HCT116 (cell line): ENCODE measurements at regions not wholly inside any gene's neighbourhood (a gene's known extent, or its start where the extent isn't known, plus 50 kb on each side); places are given as distances from the start of the nearest gene placed in this dataset.
A peak's percentile ranks its signal among the peaks of the same experiment; 100 is the strongest.

Experiments used
- ATAC-seq: fragments of 200-7000 bp; cut with Tn5 transposase; 2 replicates; pipeline ENCODE4 v1.9.1; 2020; ENCODE audit warnings: mild to moderate bottlenecking, moderate library complexity
- BruUV-seq: library from RNA; stranded (reverse); fragments of 400-500 nt; replicated peaks from 2 replicates; lab custom pipeline; 2021; lab: Mats Ljungman, UMichigan
- CTCF ChIA-PET: fragments of 300-600 bp; sonication (Branson Sonifier 250); formaldehyde crosslinking; loops from one replicate; lab custom pipeline; 2021; ENCODE audit warnings: antibody characterized with exemption; lab: Charles Lee
- POLR2A ChIA-PET: fragments of 300-600, 350-600 bp; sonication (Branson Sonifier 250); formaldehyde crosslinking; loops from one replicate; lab custom pipeline; 2021; ENCODE audit warnings: antibody characterized with exemption; lab: Charles Lee
- RAD21 ChIA-PET, 2 experiments: fragments of 300-600 bp; sonication (Branson Sonifier 250); formaldehyde crosslinking; loops; one replicate each; lab custom pipeline; 2023; ENCODE audit warnings: low total read pairs in 2 of 2; ENCODE audit not compliant: uncharacterized antibody in 2 of 2, unreplicated experiment in 2 of 2, low non-redundant PET in 1 of 2; lab: Charles Lee
- DNase-seq: peaks from one replicate; pipeline ENCODE4 v3.0.0-alpha.2; 2010; ENCODE audit warnings: low read depth, low spot score
- H2AFZ ChIP-seq: fragments of 200-600 bp; shearing (Covaris generic), sonication (generic); 2 replicates; pipeline ENCODE4 v1.6.1; 2017; ENCODE audit warnings: low read depth, mixed run types, mixed read lengths, antibody characterized with exemption, low read length; ENCODE audit not compliant: poor library complexity, severe bottlenecking
- H3K27ac ChIP-seq: 2 replicates; pipeline ENCODE4 v1.5.1; 2012; ENCODE audit warnings: low read depth, low read length
- H3K27me3 ChIP-seq: fragments of 200-600 bp; sonication (generic); 2 replicates; pipeline ENCODE4 v1.6.1; 2016; ENCODE audit warnings: mixed run types, low read length, mixed read lengths; ENCODE audit not compliant: insufficient read depth
- H3K36me3 ChIP-seq, 2 experiments: fragments of 200-500 bp in 1 of 2; fragments of 200-600 bp in 1 of 2; sonication (Bioruptor generic) in 1 of 2; sonication (generic) in 1 of 2; 2 replicates each; pipeline versions ENCODE4 v1.5.1 to v1.6.1; 2014 to 2016; ENCODE audit warnings: low read length in 2 of 2, inconsistent platforms in 1 of 2, mixed read lengths in 1 of 2, mixed run types in 1 of 2; ENCODE audit not compliant: insufficient read depth in 2 of 2, control insufficient read depth in 1 of 2
- H3K4me1 ChIP-seq, 2 experiments: fragments of 200-600 bp in 1 of 2; sonication (generic) in 1 of 2; 2 replicates each; pipeline versions ENCODE4 v1.5.1 to v1.6.1; 2012 to 2017; ENCODE audit warnings: low read length in 2 of 2, inconsistent platforms in 1 of 2, mild to moderate bottlenecking in 1 of 2, mixed read lengths in 1 of 2, mixed run types in 1 of 2, moderate library complexity in 1 of 2; ENCODE audit not compliant: insufficient read depth in 2 of 2, control insufficient read depth in 1 of 2
- H3K4me2 ChIP-seq: fragments of 200-600 bp; sonication (generic); 2 replicates; pipeline ENCODE4 v1.6.1; 2017; ENCODE audit warnings: mixed run types, low read length, mixed read lengths
- H3K4me3 ChIP-seq, 2 experiments: fragments of 200-600 bp in 1 of 2; sonication (generic) in 1 of 2; replicated peaks in 1 of 2; 2 replicates each; pipeline ENCODE4 v1.5.1; 2011 to 2016; ENCODE audit warnings: low read length in 2 of 2, control low read depth in 1 of 2, low read depth in 1 of 2, mild to moderate bottlenecking in 1 of 2, mixed read lengths in 1 of 2, mixed run types in 1 of 2
- H3K79me2 ChIP-seq: fragments of 200-600 bp; sonication (generic); 2 replicates; pipeline ENCODE4 v1.6.1; 2017; ENCODE audit warnings: mild to moderate bottlenecking, mixed run types, low read length, moderate library complexity, mixed read lengths; ENCODE audit not compliant: insufficient read depth
- H3K9ac ChIP-seq: fragments of 200-600 bp; sonication (generic); 2 replicates; pipeline ENCODE4 v1.6.1; 2016; ENCODE audit warnings: low read length, mixed read lengths
- H3K9me2 ChIP-seq: fragments of 200-600 bp; sonication (generic), shearing (Covaris generic); 2 replicates; pipeline ENCODE4 v1.6.1; 2017; ENCODE audit warnings: mixed run types, mild to moderate bottlenecking, moderate library complexity; ENCODE audit not compliant: insufficient read depth
- H3K9me3 ChIP-seq, 2 experiments: fragments of 200-500 bp in 1 of 2; fragments of 200-600 bp in 1 of 2; sonication (Bioruptor generic) in 1 of 2; sonication (generic) in 1 of 2; 2 replicates each; pipeline ENCODE4 v1.6.1; 2014 to 2017; ENCODE audit warnings: low read length in 2 of 2, mixed read lengths in 2 of 2, inconsistent platforms in 1 of 2, low read depth in 1 of 2, mild to moderate bottlenecking in 1 of 2, mixed run types in 1 of 2, moderate library complexity in 1 of 2; ENCODE audit not compliant: control insufficient read depth in 1 of 2, insufficient read depth in 1 of 2
- H4K20me1 ChIP-seq: fragments of 200-600 bp; sonication (generic), shearing (Covaris generic); 2 replicates; pipeline ENCODE4 v1.6.1; 2017; ENCODE audit warnings: mixed run types, mild to moderate bottlenecking, moderate library complexity; ENCODE audit not compliant: insufficient read depth
- ATF3 ChIP-seq: IDR thresholded peaks from 2 replicates; pipeline ENCODE4 v1.6.1; 2012
- CEBPB ChIP-seq: IDR thresholded peaks from 2 replicates; pipeline ENCODE4 v1.6.1; 2012; ENCODE audit warnings: low read depth
- CTCF ChIP-seq, 3 experiments: fragments of 200-600 bp in 1 of 3; sonication (generic) in 1 of 3; IDR thresholded peaks in 2 of 3; conservative IDR thresholded peaks in 1 of 3; 2 replicates each; pipeline ENCODE4 v1.5.1; 2012 to 2017; ENCODE audit warnings: low read depth in 2 of 3, low read length in 2 of 3, antibody characterized with exemption in 1 of 3, borderline replicate concordance in 1 of 3, control low read depth in 1 of 3, mild to moderate bottlenecking in 1 of 3, mixed read lengths in 1 of 3, mixed run types in 1 of 3, moderate library complexity in 1 of 3; ENCODE audit not compliant: insufficient read depth in 1 of 3
- POLR2AphosphoS5 ChIP-seq: IDR thresholded peaks from 2 replicates; pipeline ENCODE4 v1.6.1; 2011; ENCODE audit warnings: mild to moderate bottlenecking, low read depth, low read length, moderate library complexity
- RAD21 ChIP-seq: IDR thresholded peaks from 2 replicates; pipeline ENCODE4 v1.6.1; 2012; ENCODE audit warnings: low read depth, mild to moderate bottlenecking
- SIN3A ChIP-seq: IDR thresholded peaks from 2 replicates; pipeline ENCODE4 v1.6.1; 2012; ENCODE audit warnings: low read depth
- YY1 ChIP-seq: IDR thresholded peaks from 2 replicates; pipeline ENCODE4 v1.6.1; 2011; ENCODE audit warnings: low read length, low read depth, moderate library complexity, mild to moderate bottlenecking; ENCODE audit not compliant: insufficient replicate concordance; ENCODE audit errors: extremely low read depth
- intact Hi-C: fragments of 100-400 bp; cut with micrococcal nuclease; formaldehyde crosslinking; loops from 2 replicates; pipeline ENCODE4 v1.10.0; 2022

GRCh38 chr4:124262211-124263179 is 450.0 kb downstream of the ANKRD50 start:
- Histone ChIP-seq H3K36me3 (no peaks in the 10 kb centered on the region), H3K27ac (no peak overlapping the region), H3K9ac (no peak overlapping the region), H3K9me2 (no peaks in the 10 kb centered on the region; the same call in 1 of the 2 replicates), H3K79me2 (no peaks in the 10 kb centered on the region), H3K4me1 (no peaks in the 10 kb centered on the region), H3K4me3 (no peak overlapping the region), H2AFZ (peak overlapping the region; percentile 98), H3K4me2 (peak overlapping the region; percentile 34), H3K9me3 (no peaks in the 10 kb centered on the region), H3K27me3 (no peaks in the 10 kb centered on the region), H4K20me1 (no peaks in the 10 kb centered on the region)
- intact Hi-C loops, result loop anchor here (1.0 to 10.0 kb wide), 8 partner anchors 140 to 1658 kb away; partner anchors contain the start of gene NUDT6
- TF ChIP-seq RAD21, result peak; percentile 90
- TF ChIP-seq CEBPB, result no peak
- no peak for TF ChIP-seq ATF3
- TF ChIP-seq POLR2AphosphoS5, result no peak
- TF ChIP-seq CTCF (IDR thresholded peaks at IDR 0.05 in 2 of 3, conservative IDR thresholded peaks at IDR 0.05 in 1 of 3; ENCODE audit: borderline replicate concordance in 1 of 3, insufficient read depth in 1 of 3, low read depth in 2 of 3, low read length in 2 of 3), result peak; percentile 64 to 92 (median 82); a peak in 5 of 6 replicates
- TF ChIP-seq SIN3A, result no peak
- no peak for TF ChIP-seq YY1
- no TSS peak for BruUV-seq
- ChIA-PET RAD21 (no interaction called here), CTCF (interaction anchor here (0.7 kb wide), 1 partner anchor 489 kb away, joined by 4 read pairs; no protein-coding TSS in a partner anchor), POLR2A (no interaction called here)
- ATAC-seq (peak; percentile 98), DNase-seq (peak; percentile 79)
